K562 (cell line): ENCODE measurements at regions not wholly inside any gene's neighbourhood (a gene's known extent, or its start where the extent isn't known, plus 50 kb on each side); places are given as distances from the start of the nearest gene placed in this dataset.

ENCODE experiments used
- ATAC-seq: fragments of 200-7000 bp; cut with Tn5 transposase; 3 replicates; pipeline ENCODE4 v1.9.1; 2020; ENCODE audit warnings: moderate library complexity
- BruUV-seq: library from RNA; stranded (reverse); fragments of 400-500 nt; replicated peaks from 2 replicates; lab custom pipeline; 2021; lab: Mats Ljungman, UMichigan
- CTCF ChIA-PET: fragments of 300-600 bp; formaldehyde crosslinking; extraction: SDS; loops from one replicate; lab custom pipeline; 2021; ENCODE audit warnings: low intra/inter-chr PET ratio; lab: Yijun Ruan, JAX
- POLR2A ChIA-PET: fragments of 300-600, 350-650 bp; sonication (Branson Sonifier 250); formaldehyde crosslinking; extraction: SDS; loops from one replicate; lab custom pipeline; 2021; ENCODE audit warnings: antibody characterized with exemption, inconsistent platforms; lab: Yijun Ruan, JAX
- DNase-seq, 4 experiments: peaks; one replicate each; pipeline versions ENCODE4 v3.0.0 to v3.0.0-alpha.2; 2011 to 2018; ENCODE audit warnings: low spot score in 3 of 4, mixed read lengths in 3 of 4; ENCODE audit errors: extremely low read depth in 1 of 4
- FAIRE-seq: peaks from 2 replicates; lab custom pipeline; 2011; peaks lifted over from hg19 to GRCh38; lab: Jason Lieb, UNC
- H2AFZ ChIP-seq: 2 replicates; pipeline ENCODE4 v1.6.0; 2011; ENCODE audit warnings: low read depth, low read length, control low read depth, inconsistent platforms
- H3K27ac ChIP-seq: fragments of 200-600 bp; 3 replicates; pipeline ENCODE4 v1.8.0; 2011; ENCODE audit warnings: low read depth, mild to moderate bottlenecking, control low read depth, inconsistent platforms, low read length, moderate library complexity, mixed read lengths; ENCODE audit errors: extremely low read depth
- H3K27me3 ChIP-seq, 2 experiments: fragments of 300-600 bp in 1 of 2; 2 replicates in 1 of 2; 3 replicates in 1 of 2; pipeline versions ENCODE4 v1.6.0 to v1.8.0; 2011; ENCODE audit warnings: inconsistent platforms in 2 of 2, low read length in 2 of 2, mild to moderate bottlenecking in 1 of 2, mixed read lengths in 1 of 2, moderate library complexity in 1 of 2; ENCODE audit not compliant: control insufficient read depth in 2 of 2, insufficient read depth in 2 of 2
- H3K36me3 ChIP-seq: fragments of 300-600 bp; 3 replicates; pipeline ENCODE4 v1.8.0; 2011; ENCODE audit warnings: mild to moderate bottlenecking, low read length, inconsistent platforms; ENCODE audit not compliant: control insufficient read depth, insufficient read depth
- H3K4me1 ChIP-seq, 2 experiments: fragments of 200-600 bp in 1 of 2; replicated peaks in 1 of 2; 2 replicates in 1 of 2; 3 replicates in 1 of 2; pipeline versions ENCODE4 v1.5.1 to v1.8.0; 2011; ENCODE audit warnings: inconsistent platforms in 2 of 2, low read length in 2 of 2, mild to moderate bottlenecking in 1 of 2, mixed read lengths in 1 of 2, moderate library complexity in 1 of 2; ENCODE audit not compliant: control insufficient read depth in 2 of 2, insufficient read depth in 2 of 2
- H3K4me2 ChIP-seq: 2 replicates; pipeline ENCODE4 v1.6.1; 2011; ENCODE audit warnings: low read length, control low read depth, inconsistent platforms, mixed read lengths; ENCODE audit not compliant: insufficient read depth
- H3K4me3 ChIP-seq: fragments of 200-600 bp; sonication (generic), shearing (Covaris generic); 2 replicates; pipeline ENCODE4 v1.5.1; 2016; ENCODE audit warnings: control low read depth, inconsistent platforms
- H3K79me2 ChIP-seq: fragments of 200-600 bp; 3 replicates; pipeline ENCODE4 v1.8.0; 2011; ENCODE audit warnings: low read length, inconsistent platforms; ENCODE audit not compliant: control insufficient read depth, insufficient read depth
- H3K9ac ChIP-seq, 2 experiments: 2 replicates each; pipeline versions ENCODE4 v1.6.0 to v1.6.1; 2011; ENCODE audit warnings: low read depth in 2 of 2, low read length in 2 of 2, control low read depth in 1 of 2, inconsistent platforms in 1 of 2, mild to moderate bottlenecking in 1 of 2, mixed read lengths in 1 of 2; ENCODE audit not compliant: insufficient read depth in 1 of 2
- H3K9me1 ChIP-seq: one replicate; pipeline ENCODE4 v1.6.0; 2011; ENCODE audit warnings: inconsistent platforms, mild to moderate bottlenecking, low read length, moderate library complexity; ENCODE audit not compliant: control insufficient read depth, insufficient read depth
- H3K9me3 ChIP-seq: replicated peaks from 2 replicates; pipeline ENCODE4 v1.5.1; 2011; ENCODE audit warnings: low read depth, low read length, inconsistent platforms; ENCODE audit not compliant: control insufficient read depth, insufficient read depth
- H4K20me1 ChIP-seq: replicated peaks from 2 replicates; pipeline ENCODE4 v1.6.1; 2011; ENCODE audit warnings: low read length, inconsistent platforms, mixed read lengths; ENCODE audit not compliant: control insufficient read depth, insufficient read depth
- BRF2 ChIP-seq: IDR thresholded peaks from 3 replicates; pipeline ENCODE4 v1.6.1; 2011; ENCODE audit warnings: borderline replicate concordance, mild to moderate bottlenecking; ENCODE audit not compliant: insufficient read length, insufficient read depth
- GMEB1 ChIP-seq: fragments of 250-450 bp; sonication (Bioruptor Pico); IDR thresholded peaks from 2 replicates; pipeline ENCODE4 v1.4.0; 2020; ENCODE audit warnings: mild to moderate bottlenecking
- PKNOX1 ChIP-seq: fragments of 450-650 bp; IDR thresholded peaks from 2 replicates; pipeline ENCODE4 v1.6.1; 2016
- PYGO2 ChIP-seq: fragments of 450-650 bp; IDR thresholded peaks from 2 replicates; pipeline ENCODE4 v1.6.1; 2016; ENCODE audit warnings: mild to moderate bottlenecking, missing genetic modification characterization, moderate library complexity, missing compliant biosample characterization
- RUNX1 ChIP-seq: sonication (generic); IDR thresholded peaks from 2 replicates; pipeline ENCODE4 v1.6.1; 2016; ENCODE audit warnings: antibody characterized with exemption, low read depth
- SNRNP70 ChIP-seq: fragments of 200-400 bp; formaldehyde crosslinking; optimal IDR thresholded peaks from 2 replicates; pipeline ENCODE3; 2017; ENCODE audit warnings: low read depth, low read length
- TFAM ChIP-seq: fragments of 250-450 bp; sonication (Bioruptor Pico); conservative IDR thresholded peaks from 2 replicates; pipeline ENCODE4 v1.5.0; 2021; ENCODE audit warnings: mild to moderate bottlenecking, moderate library complexity
- in situ Hi-C: fragments of 300-500 bp; cut with MboI; formaldehyde crosslinking; loops from 4 replicates; pipeline ENCODE4 v1.15.0; 2018; ENCODE audit warnings: inconsistent platforms, mixed read lengths
- intact Hi-C: fragments of 100-400 bp; cut with micrococcal nuclease; formaldehyde crosslinking; loops from 2 replicates; pipeline ENCODE4 v1.14.2; 2022
- TF ChIP-seq, protein P1 (sequence below): fragments of 250-450 bp; sonication (Bioruptor Pico); IDR thresholded peaks from 2 replicates; pipeline ENCODE4 v1.4.0; 2020; ENCODE audit warnings: mild to moderate bottlenecking, moderate library complexity
- TF ChIP-seq, protein P2 (sequence below): fragments of 250-450 bp; sonication (Bioruptor Pico); IDR thresholded peaks from 2 replicates; pipeline ENCODE4 v1.4.0; 2020; ENCODE audit warnings: mild to moderate bottlenecking, moderate library complexity
- TF ChIP-seq, protein P3 (sequence below): fragments of 450-650 bp; IDR thresholded peaks from 2 replicates; pipeline ENCODE4 v1.6.1; 2016; ENCODE audit warnings: borderline replicate concordance

GRCh38 chr12:91902860-91903683, 242.6 kb downstream of the BTG1 start:
- FAIRE-seq (no peak), DNase-seq (no peak), ATAC-seq (no peak)
- H3K36me3 ChIP-seq: no peaks in the 10 kb centered on the region
- no peaks in the 10 kb centered on the region for H3K27me3 ChIP-seq
- BruUV-seq: no TSS peak
- no peak overlapping the region for H3K9ac ChIP-seq
- no peak overlapping the region for H3K4me2 ChIP-seq
- no peaks in the 10 kb centered on the region for H3K79me2 ChIP-seq
- H3K4me1 ChIP-seq: no peaks in the 10 kb centered on the region
- no peak overlapping the region for H2AFZ ChIP-seq
- H4K20me1 ChIP-seq: no peaks in the 10 kb centered on the region
- in situ Hi-C loops: no loop called here
- ChIA-PET CTCF (no interaction called here), POLR2A (interaction anchor here (1.2 kb wide), 1 partner anchor 12 kb away, joined by 3 read pairs; no protein-coding TSS in a partner anchor)
- no peaks in the 10 kb centered on the region for H3K9me3 ChIP-seq
- H3K9me1 ChIP-seq: no peaks in the 10 kb centered on the region
- intact Hi-C loops: no loop called here
- no peak overlapping the region for H3K4me3 ChIP-seq
- H3K27ac ChIP-seq: no peak overlapping the region
- TF ChIP-seq PKNOX1 (no peak), BRF2 (no peak), PYGO2 (tag) (no peak), RUNX1 (no peak), GMEB1 (CRISPR knock-in tag) (no peak), TFAM (CRISPR knock-in tag) (no peak), SNRNP70 (no peak)
- TF ChIP-seq, protein P1, sequence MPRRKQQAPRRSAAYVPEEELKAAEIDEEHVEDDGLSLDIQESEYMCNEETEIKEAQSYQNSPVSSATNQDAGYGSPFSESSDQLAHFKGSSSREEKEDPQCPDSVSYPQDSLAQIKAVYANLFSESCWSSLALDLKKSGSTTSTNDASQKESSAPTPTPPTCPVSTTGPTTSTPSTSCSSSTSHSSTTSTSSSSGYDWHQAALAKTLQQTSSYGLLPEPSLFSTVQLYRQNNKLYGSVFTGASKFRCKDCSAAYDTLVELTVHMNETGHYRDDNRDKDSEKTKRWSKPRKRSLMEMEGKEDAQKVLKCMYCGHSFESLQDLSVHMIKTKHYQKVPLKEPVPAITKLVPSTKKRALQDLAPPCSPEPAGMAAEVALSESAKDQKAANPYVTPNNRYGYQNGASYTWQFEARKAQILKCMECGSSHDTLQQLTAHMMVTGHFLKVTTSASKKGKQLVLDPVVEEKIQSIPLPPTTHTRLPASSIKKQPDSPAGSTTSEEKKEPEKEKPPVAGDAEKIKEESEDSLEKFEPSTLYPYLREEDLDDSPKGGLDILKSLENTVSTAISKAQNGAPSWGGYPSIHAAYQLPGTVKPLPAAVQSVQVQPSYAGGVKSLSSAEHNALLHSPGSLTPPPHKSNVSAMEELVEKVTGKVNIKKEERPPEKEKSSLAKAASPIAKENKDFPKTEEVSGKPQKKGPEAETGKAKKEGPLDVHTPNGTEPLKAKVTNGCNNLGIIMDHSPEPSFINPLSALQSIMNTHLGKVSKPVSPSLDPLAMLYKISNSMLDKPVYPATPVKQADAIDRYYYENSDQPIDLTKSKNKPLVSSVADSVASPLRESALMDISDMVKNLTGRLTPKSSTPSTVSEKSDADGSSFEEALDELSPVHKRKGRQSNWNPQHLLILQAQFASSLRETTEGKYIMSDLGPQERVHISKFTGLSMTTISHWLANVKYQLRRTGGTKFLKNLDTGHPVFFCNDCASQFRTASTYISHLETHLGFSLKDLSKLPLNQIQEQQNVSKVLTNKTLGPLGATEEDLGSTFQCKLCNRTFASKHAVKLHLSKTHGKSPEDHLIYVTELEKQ (CRISPR knock-in tag): no peak
- TF ChIP-seq, protein P2, sequence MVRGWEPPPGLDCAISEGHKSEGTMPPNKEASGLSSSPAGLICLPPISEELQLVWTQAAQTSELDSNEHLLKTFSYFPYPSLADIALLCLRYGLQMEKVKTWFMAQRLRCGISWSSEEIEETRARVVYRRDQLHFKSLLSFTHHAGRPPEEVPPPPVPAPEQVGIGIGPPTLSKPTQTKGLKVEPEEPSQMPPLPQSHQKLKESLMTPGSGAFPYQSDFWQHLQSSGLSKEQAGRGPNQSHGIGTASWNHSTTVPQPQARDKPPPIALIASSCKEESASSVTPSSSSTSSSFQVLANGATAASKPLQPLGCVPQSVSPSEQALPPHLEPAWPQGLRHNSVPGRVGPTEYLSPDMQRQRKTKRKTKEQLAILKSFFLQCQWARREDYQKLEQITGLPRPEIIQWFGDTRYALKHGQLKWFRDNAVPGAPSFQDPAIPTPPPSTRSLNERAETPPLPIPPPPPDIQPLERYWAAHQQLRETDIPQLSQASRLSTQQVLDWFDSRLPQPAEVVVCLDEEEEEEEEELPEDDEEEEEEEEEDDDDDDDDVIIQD (CRISPR knock-in tag): no peak
- TF ChIP-seq, protein P3, sequence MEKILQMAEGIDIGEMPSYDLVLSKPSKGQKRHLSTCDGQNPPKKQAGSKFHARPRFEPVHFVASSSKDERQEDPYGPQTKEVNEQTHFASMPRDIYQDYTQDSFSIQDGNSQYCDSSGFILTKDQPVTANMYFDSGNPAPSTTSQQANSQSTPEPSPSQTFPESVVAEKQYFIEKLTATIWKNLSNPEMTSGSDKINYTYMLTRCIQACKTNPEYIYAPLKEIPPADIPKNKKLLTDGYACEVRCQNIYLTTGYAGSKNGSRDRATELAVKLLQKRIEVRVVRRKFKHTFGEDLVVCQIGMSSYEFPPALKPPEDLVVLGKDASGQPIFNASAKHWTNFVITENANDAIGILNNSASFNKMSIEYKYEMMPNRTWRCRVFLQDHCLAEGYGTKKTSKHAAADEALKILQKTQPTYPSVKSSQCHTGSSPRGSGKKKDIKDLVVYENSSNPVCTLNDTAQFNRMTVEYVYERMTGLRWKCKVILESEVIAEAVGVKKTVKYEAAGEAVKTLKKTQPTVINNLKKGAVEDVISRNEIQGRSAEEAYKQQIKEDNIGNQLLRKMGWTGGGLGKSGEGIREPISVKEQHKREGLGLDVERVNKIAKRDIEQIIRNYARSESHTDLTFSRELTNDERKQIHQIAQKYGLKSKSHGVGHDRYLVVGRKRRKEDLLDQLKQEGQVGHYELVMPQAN: no peak
